Calu3 (cell line): ENCODE measurements at regions not wholly inside any gene's neighbourhood (a gene's known extent, or its start where the extent isn't known, plus 50 kb on each side); places are given as distances from the start of the nearest gene placed in this dataset.

Experiments used
- BruUV-seq: library from RNA; stranded (reverse); fragments of 400-500 nt; replicated peaks from 2 replicates; lab custom pipeline; 2021; lab: Mats Ljungman, UMichigan
- CTCF ChIA-PET: fragments of 300-600 bp; sonication (Branson Sonifier 250); formaldehyde crosslinking; loops from one replicate; lab custom pipeline; 2022; ENCODE audit warnings: antibody characterized with exemption; lab: Charles Lee
- DNase-seq: peaks from one replicate; pipeline ENCODE4 v3.0.0; 2022
- H3K27ac Mint-ChIP-seq: one replicate; pipeline ENCODE4 v1.8.0; 2022; ENCODE audit warnings: mixed read lengths; ENCODE audit not compliant: unreplicated experiment
- H3K27me3 Mint-ChIP-seq: one replicate; pipeline ENCODE4 v1.8.0; 2022; ENCODE audit warnings: mixed read lengths; ENCODE audit not compliant: unreplicated experiment
- H3K36me3 Mint-ChIP-seq: one replicate; pipeline ENCODE4 v1.8.0; 2022; ENCODE audit warnings: mild to moderate bottlenecking, moderate library complexity, mixed read lengths; ENCODE audit not compliant: insufficient read depth, unreplicated experiment
- H3K4me1 Mint-ChIP-seq: one replicate; pipeline ENCODE4 v1.8.0; 2022; ENCODE audit warnings: mild to moderate bottlenecking, low read depth, mixed read lengths; ENCODE audit not compliant: unreplicated experiment
- H3K4me3 Mint-ChIP-seq: one replicate; pipeline ENCODE4 v1.8.0; 2022; ENCODE audit warnings: mild to moderate bottlenecking, low read depth, moderate library complexity, mixed read lengths; ENCODE audit not compliant: unreplicated experiment
- H3K9me3 Mint-ChIP-seq: one replicate; pipeline ENCODE4 v1.8.0; 2022; ENCODE audit warnings: low read depth, mixed read lengths; ENCODE audit not compliant: unreplicated experiment
- CTCF ChIP-seq: fragments of 200-600 bp; IDR thresholded peaks from one replicate; pipeline ENCODE4 v1.8.0; 2022; ENCODE audit warnings: antibody characterized with exemption; ENCODE audit not compliant: unreplicated experiment
- intact Hi-C: fragments of 100-400 bp; cut with micrococcal nuclease; formaldehyde crosslinking; loops from one replicate; pipeline ENCODE4 v1.10.0; 2022; ENCODE audit not compliant: unreplicated experiment

GRCh38 chr20:60407938-60408337 lies 449.7 kb downstream of the CDH26 start:
- TF ChIP-seq CTCF = no peak
- Mint-ChIP-seq H3K4me1 (no peaks in the 10 kb centered on the region), H3K27me3 (no peaks in the 10 kb centered on the region), H3K4me3 (no peak overlapping the region), H3K27ac (no peak overlapping the region), H3K36me3 (no peaks in the 10 kb centered on the region), H3K9me3 (peaks cover 13% of the 10 kb centered on the region)
- CTCF ChIA-PET = no interaction called here
- DNase-seq = no peak
- no TSS peak for BruUV-seq
- intact Hi-C loops = no loop called here

DNA sequence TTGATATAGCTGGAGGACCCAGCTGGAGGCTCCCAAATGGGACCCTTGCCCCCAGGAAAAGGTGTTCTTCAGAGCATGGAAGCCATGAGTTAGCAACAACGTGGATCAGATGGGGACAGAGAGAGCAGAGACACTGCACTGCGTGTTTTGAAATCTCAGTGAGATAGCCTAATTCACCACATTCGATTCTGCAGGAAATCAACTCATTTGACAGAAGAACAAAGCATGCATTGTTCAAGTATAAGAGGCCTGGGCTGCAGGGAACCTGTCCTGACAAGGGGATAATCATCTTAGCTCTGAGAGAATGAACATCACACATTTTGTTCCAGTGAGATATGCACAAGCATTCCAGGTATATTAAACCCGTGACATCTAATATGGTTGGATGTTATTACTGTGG lies 450.2 kb downstream of the CDH26 start:
- no peak for TF ChIP-seq CTCF
- Mint-ChIP-seq H3K36me3 (no peaks in the 10 kb centered on the region), H3K9me3 (peaks cover 13% of the 10 kb centered on the region), H3K27ac (no peak overlapping the region), H3K4me3 (no peak overlapping the region), H3K4me1 (no peaks in the 10 kb centered on the region), H3K27me3 (no peaks in the 10 kb centered on the region)
- intact Hi-C loops = no loop called here
- DNase-seq = no peak
- CTCF ChIA-PET = no interaction called here
- no TSS peak for BruUV-seq

DNA sequence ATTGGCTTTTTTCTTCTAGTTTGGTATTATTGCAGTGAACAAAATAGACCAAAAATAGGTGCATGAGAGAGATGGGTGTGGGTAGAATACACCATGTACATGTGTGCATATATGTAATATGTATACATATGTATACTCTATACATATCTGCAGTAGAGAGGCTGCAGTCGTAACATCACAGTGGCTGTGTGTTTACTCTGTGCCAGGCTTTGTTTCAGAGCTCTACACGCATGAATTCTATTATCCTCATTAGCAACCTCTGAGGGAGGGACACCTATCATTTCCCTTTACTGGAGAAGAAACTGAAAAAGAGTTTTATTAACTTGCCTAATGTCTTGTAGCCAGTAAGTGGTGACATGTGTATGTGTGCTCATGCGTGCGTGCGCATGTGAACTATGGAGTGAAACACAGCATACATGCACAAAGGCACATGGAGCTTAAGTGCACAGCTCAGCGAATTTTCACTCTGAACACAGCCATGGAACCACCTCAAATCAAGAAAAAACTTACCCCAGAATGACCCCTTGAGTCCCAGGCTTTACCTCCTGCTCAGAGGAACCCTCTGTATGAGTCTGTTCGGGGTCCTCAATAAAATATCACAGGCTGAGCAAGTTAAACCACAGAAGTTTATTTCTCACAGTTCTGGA lies 452.5 kb downstream of the CDH26 start:
- peaks cover 10% of the 10 kb centered on the region for H3K9me3 Mint-ChIP-seq
- BruUV-seq = no TSS peak
- intact Hi-C loops = no loop called here
- no peaks in the 10 kb centered on the region for H3K4me1 Mint-ChIP-seq
- no peak overlapping the region for H3K27ac Mint-ChIP-seq
- no peaks in the 10 kb centered on the region for H3K27me3 Mint-ChIP-seq
- CTCF ChIA-PET = no interaction called here
- H3K4me3 Mint-ChIP-seq = no peak overlapping the region
- DNase-seq = no peak
- no peak for TF ChIP-seq CTCF
- no peaks in the 10 kb centered on the region for H3K36me3 Mint-ChIP-seq

DNA sequence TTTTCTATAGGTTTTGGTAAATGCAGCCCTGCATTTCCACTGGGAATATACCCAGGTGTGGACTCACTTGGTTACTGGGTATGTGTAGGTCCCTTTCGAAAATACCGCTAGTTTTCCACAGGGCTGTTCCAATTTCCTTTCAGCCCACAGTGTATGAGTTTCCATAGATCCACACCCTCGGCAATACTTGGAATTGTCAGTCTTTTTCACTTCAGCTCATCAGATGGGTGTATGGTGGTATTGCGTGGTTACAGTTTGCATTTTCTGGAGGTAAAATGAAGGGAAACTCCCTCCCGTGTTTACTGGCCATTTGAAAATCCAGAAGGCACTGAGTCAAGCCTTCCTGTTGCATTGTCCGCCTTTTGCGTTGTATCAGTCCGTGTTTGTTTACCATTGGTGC lies 453.6 kb downstream of the CDH26 start:
- CTCF ChIA-PET = no interaction called here
- TF ChIP-seq CTCF = no peak
- H3K4me1 Mint-ChIP-seq = no peaks in the 10 kb centered on the region
- H3K27ac Mint-ChIP-seq = no peak overlapping the region
- H3K4me3 Mint-ChIP-seq = no peak overlapping the region
- no peak for DNase-seq
- H3K9me3 Mint-ChIP-seq = peaks cover 10% of the 10 kb centered on the region
- no peaks in the 10 kb centered on the region for H3K36me3 Mint-ChIP-seq
- H3K27me3 Mint-ChIP-seq = no peaks in the 10 kb centered on the region
- BruUV-seq = no TSS peak
- intact Hi-C loops = no loop called here
